Bronchial epithelial cell (primary cell): ENCODE measurements at regions not wholly inside any gene's neighbourhood (a gene's known extent, or its start where the extent isn't known, plus 50 kb on each side); places are given as distances from the start of the nearest gene placed in this dataset.

Experiments used
- DNase-seq: peaks from one replicate; pipeline ENCODE4 v3.0.0-alpha.2; 2010; ENCODE audit warnings: low read depth
- FAIRE-seq: peaks from 2 replicates; lab custom pipeline; 2011; peaks lifted over from hg19 to GRCh38; lab: Jason Lieb, UNC
- H3K27me3 ChIP-seq: 2 replicates; pipeline ENCODE4 v1.5.1; 2011; ENCODE audit warnings: low read length; ENCODE audit not compliant: control insufficient read depth, insufficient read depth
- H3K36me3 ChIP-seq: 2 replicates; pipeline ENCODE4 v1.5.1; 2011; ENCODE audit warnings: low read length; ENCODE audit not compliant: control insufficient read depth, insufficient read depth
- H3K4me3 ChIP-seq: 2 replicates; pipeline ENCODE4 v1.5.1; 2011; ENCODE audit warnings: mild to moderate bottlenecking, low read depth, low read length, control low read depth
- CTCF ChIP-seq: IDR thresholded peaks from 2 replicates; pipeline ENCODE4 v1.5.1; 2011; ENCODE audit warnings: mild to moderate bottlenecking, moderate library complexity, low read length, control low read depth, inconsistent platforms; ENCODE audit not compliant: insufficient read depth, severe bottlenecking

GRCh38 chr10:6866757-6867156 is 286.7 kb upstream of the PRKCQ start:
- no peak overlapping the region for H3K4me3 ChIP-seq
- no peaks in the 10 kb centered on the region for H3K27me3 ChIP-seq
- FAIRE-seq = no peak
- no peaks in the 10 kb centered on the region for H3K36me3 ChIP-seq
- no peak for TF ChIP-seq CTCF
- DNase-seq = no peak

- FAIRE-seq = no peak
These were observed 284.1 kb upstream of the PRKCQ start for GRCh38 chr10:6864142-6864541.

GRCh38 chr10:6863381-6863780 is 283.3 kb upstream of the PRKCQ start:
- FAIRE-seq (no peak), DNase-seq (no peak)
- Histone ChIP-seq H3K27me3 (no peaks in the 10 kb centered on the region), H3K4me3 (no peak overlapping the region), H3K36me3 (no peaks in the 10 kb centered on the region)
- TF ChIP-seq CTCF = no peak

More at GRCh38 chr10:6864142-6864541, 284.1 kb upstream of the PRKCQ start:
- TF ChIP-seq CTCF = no peak
- Histone ChIP-seq H3K36me3 (no peaks in the 10 kb centered on the region), H3K4me3 (no peak overlapping the region), H3K27me3 (no peaks in the 10 kb centered on the region)
- DNase-seq = no peak

DNA sequence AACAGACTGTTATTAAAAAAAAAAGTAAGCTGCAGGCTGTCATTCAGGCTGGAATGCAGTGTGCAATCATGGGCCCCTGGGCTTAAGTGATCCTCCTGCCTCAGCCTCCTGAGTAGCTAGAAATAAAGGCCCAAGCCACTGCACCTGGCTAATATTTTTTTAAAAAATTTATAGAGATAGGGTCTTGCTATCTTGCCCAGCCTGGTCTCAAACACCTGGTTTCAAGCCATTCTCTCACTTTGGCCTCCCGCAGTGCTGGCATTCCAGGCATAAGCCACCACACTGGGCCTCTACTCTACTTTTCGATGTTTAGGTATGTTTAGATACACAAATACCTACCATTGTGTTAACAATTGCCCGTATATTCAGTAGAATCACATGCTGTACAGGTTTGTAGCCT is 270.4 kb upstream of the PRKCQ start:
- Histone ChIP-seq H3K4me3 (no peak overlapping the region), H3K36me3 (no peaks in the 10 kb centered on the region), H3K27me3 (no peaks in the 10 kb centered on the region)
- TF ChIP-seq CTCF = no peak
- DNase-seq = no peak
- no peak for FAIRE-seq

- Histone ChIP-seq H3K27me3 (no peaks in the 10 kb centered on the region), H3K4me3 (no peak overlapping the region), H3K36me3 (no peaks in the 10 kb centered on the region)
- DNase-seq = no peak
- no peak for TF ChIP-seq CTCF
- FAIRE-seq = no peak
These were observed 267.5 kb upstream of the PRKCQ start for GRCh38 chr10:6847561-6847960.

GRCh38 chr10:6843894-6844650 is 264.0 kb upstream of the PRKCQ start:
- H3K27me3 ChIP-seq = no peaks in the 10 kb centered on the region
- FAIRE-seq = no peak
- H3K36me3 ChIP-seq = no peaks in the 10 kb centered on the region
- no peak for TF ChIP-seq CTCF
- no peak overlapping the region for H3K4me3 ChIP-seq
- no peak for DNase-seq
